C4-2B (cell line): ENCODE measurements at regions not wholly inside any gene's neighbourhood (a gene's known extent, or its start where the extent isn't known, plus 50 kb on each side); places are given as distances from the start of the nearest gene placed in this dataset.
A peak's percentile ranks its signal among the peaks of the same experiment; 100 is the strongest.
"Not testable (repeated sequence)": the region's sequence is repeated elsewhere in the genome, so short reads cannot be mapped to it uniquely, and the experiment has no call there.

Experiments
- H3K27ac ChIP-seq: fragments of 450-650 bp; 2 replicates; pipeline ENCODE4 v1.5.1; 2017
- ZFX ChIP-seq: fragments of 450-650 bp; IDR thresholded peaks from 2 replicates; pipeline ENCODE4 v1.6.1; 2017
- TF ChIP-seq, protein P1 (sequence below): fragments of 450-650 bp; conservative IDR thresholded peaks from 2 replicates; pipeline ENCODE4 v1.5.1; 2017; ENCODE audit warnings: mild to moderate bottlenecking

DNA sequence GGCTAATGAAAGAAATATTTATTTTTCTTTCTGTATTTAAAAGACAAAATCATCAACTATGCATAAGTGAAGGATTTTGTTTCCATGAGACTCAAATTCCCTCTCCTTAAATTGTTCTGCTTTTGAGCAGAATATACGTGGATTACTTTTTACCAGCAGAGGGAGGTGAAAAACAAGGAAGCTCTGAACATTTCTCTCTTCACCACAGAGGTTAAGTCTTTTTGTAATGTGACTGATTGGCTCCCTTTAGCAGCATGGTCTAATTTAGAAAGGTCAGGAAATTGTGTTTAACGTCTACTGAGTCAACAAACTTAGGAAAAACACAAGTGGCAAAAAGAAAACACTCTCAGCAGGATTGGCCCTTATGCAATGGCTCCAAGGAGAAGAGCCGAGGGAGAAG is 55.1 kb upstream of the F9 start:
- H3K27ac ChIP-seq = no peak overlapping the region
- TF ChIP-seq, protein P1, sequence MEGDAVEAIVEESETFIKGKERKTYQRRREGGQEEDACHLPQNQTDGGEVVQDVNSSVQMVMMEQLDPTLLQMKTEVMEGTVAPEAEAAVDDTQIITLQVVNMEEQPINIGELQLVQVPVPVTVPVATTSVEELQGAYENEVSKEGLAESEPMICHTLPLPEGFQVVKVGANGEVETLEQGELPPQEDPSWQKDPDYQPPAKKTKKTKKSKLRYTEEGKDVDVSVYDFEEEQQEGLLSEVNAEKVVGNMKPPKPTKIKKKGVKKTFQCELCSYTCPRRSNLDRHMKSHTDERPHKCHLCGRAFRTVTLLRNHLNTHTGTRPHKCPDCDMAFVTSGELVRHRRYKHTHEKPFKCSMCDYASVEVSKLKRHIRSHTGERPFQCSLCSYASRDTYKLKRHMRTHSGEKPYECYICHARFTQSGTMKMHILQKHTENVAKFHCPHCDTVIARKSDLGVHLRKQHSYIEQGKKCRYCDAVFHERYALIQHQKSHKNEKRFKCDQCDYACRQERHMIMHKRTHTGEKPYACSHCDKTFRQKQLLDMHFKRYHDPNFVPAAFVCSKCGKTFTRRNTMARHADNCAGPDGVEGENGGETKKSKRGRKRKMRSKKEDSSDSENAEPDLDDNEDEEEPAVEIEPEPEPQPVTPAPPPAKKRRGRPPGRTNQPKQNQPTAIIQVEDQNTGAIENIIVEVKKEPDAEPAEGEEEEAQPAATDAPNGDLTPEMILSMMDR = peak; percentile 13; the same call in 1 of the 2 replicates
- TF ChIP-seq ZFX = no peak

DNA sequence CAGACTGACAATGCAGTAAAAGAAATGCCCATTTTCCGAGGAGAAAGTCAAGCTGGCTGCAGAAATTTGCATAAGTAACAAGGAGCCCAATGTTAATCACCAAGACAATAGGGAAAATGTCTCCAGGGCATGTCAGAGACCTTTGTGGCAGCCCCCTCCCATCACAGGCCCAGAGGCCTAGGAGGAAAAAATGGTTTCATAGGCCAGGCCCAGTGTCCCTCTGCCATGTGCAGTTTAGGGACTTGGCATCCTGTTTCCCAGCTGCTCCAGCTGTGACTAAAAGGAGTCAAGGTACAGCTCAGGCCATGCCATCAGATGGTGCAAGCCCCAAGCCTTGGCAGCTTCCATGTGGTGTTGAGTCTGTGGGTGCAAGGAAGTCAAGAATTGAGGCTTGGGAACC is 68.6 kb upstream of the F9 start:
- H3K27ac ChIP-seq = not testable (repeated sequence)

DNA sequence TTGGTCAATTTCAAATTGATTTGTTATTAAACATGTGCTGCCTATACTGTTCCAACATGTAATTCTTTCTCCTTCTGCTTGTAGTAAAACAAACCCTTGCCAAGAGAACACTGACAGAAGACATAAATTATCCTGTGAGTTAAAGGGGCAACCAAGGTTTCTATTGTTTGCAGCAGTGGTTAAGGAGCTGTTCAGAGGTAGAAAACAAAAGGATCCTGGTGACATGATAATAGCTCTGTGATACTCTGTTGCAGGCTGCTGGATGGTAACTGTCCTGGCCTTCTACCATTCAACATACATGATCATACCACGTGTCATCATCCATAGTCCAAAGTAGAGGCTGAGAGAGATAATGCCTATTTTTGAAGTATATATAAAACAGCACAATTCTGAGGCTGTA is 75.8 kb upstream of the F9 start:
- no peak overlapping the region for H3K27ac ChIP-seq
- TF ChIP-seq ZFX = no peak
- TF ChIP-seq, protein P1 = no peak

DNA sequence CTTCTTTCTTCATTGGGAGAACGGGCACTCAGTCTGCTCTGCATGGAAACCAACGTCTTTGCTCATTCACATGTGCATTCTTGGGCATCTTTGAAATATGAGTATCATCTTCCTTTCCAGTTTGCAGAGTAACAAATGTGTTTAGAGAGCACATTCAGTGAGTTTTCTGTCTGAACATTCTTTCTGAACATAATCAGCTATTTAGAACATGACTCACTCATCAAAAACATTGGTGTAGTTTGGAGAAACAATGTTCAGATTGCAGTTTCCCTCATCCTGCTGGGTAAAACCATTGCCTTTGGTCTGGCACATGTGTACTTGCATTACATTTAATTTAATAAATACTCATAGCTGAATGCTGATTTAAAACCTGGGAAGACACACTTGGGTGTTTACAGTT is 81.5 kb upstream of the F9 start:
- H3K27ac ChIP-seq = no peak overlapping the region
- TF ChIP-seq, protein P1 = no peak
- TF ChIP-seq ZFX = no peak

DNA sequence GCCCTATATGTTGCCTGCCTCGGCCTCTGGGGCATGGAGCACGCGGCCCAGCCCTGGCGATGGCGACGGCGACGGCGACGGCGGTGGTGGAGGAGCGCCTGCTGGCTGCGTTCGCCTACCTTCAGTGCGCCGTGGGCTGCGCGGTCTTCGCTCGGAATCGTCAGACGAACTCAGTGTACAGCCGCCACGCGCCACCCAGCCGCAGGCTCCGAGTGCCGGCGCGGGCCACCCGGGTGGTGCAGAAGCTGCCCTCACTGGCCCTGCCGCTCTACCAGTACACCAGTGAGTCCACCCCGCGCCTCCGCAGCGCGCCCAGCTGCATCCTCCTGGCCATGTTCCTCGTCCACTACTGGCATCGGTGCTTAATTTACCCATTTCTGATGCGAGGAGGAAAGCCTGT is 83.7 kb upstream of the F9 start:
- no peak overlapping the region for H3K27ac ChIP-seq
- no peak for TF ChIP-seq ZFX
- TF ChIP-seq, protein P1 = no peak

DNA sequence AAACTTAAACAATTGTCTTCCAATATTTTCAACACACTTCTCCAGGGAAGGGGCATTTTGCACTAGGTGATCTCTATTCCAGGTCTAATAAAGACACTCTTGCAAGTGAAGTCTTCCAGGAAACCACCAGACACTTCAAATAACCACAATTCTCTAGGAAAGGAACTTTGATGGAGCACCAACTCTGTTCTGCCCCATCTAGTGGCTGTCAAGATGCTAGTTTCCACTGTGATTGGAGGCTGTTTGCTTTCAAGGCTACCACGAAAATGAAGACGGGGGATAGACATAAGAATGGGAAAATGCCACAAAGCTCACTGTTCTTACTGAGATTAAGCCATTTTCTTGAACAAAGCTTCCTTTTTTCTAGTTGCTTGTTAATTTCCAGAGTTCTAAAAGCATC is 100.6 kb upstream of the F9 start:
- no peak for TF ChIP-seq ZFX
- TF ChIP-seq, protein P1 = peak; percentile 35
- no peak overlapping the region for H3K27ac ChIP-seq

DNA sequence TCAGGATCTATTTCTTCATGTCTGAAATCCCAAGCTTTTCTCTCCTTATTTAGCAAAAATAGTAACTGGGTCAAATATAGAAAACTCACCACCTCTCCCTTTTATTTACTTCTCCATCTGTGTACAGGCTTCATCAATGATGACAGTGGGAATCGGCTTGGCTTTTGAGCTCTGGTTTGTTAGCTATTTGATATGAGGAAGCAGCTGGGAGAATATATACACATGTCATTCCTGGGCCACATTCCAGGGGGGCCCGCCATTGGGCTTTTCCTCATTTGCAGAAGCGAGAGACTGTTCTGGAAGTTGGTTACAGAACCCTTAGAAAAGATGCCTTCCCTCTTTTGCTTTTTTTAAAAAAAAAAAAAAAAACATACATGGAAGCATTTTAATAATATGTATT is 107.4 kb upstream of the F9 start:
- TF ChIP-seq, protein P1 = no peak
- no peak for TF ChIP-seq ZFX

DNA sequence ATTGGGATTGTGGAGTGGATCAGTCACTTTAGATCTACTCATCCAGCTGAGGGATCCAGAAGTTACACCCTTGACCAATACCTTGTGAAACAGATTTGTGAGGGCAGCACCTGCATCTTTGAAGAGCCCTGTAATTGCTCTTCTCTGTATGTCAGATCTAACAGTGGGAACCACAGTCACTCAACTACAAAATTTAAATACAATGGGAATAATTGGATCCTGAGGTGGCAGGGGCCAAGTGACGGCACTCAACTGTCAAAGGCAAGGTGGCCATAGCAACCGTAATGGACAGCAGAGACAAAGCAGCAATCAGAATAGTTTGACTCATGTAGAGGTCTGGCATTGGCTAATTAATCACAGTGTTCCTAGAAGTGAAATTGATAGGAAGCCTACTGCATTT is 132.3 kb upstream of the F9 start:
- not testable (repeated sequence) for H3K27ac ChIP-seq

More for the DNA sequence above, 107.4 kb upstream of the F9 start:
- H3K27ac ChIP-seq = no peak overlapping the region

DNA sequence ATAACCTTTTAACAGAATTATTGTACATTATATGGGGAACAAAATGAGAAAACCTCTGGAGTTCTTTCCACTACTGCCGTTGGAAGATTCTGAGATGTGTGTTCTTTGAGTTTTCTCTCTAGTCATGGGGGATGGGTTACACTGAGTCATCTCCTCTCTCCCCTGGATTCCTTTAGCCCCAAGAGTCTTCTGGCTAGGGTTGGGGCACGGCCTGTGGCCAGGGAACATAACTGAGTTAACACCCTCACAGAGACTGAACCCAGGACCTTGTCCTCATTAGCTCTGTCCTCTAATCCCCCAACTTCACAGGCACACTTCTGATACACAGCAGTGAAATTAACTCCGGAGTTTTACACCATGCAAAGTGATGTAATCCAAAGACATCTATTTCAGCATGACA is 142.3 kb upstream of the F9 start:
- TF ChIP-seq, protein P1 = no peak
- no peak for TF ChIP-seq ZFX
- H3K27ac ChIP-seq = no peak overlapping the region
